ENCODE measurements at regions not wholly inside any gene's neighbourhood (a gene's known extent, or its start where the extent isn't known, plus 50 kb on each side); places are given as distances from the start of the nearest gene placed in this dataset.
"Not testable (repeated sequence)": the region's sequence is repeated elsewhere in the genome, so short reads cannot be mapped to it uniquely, and the experiment has no call there.

DNA sequence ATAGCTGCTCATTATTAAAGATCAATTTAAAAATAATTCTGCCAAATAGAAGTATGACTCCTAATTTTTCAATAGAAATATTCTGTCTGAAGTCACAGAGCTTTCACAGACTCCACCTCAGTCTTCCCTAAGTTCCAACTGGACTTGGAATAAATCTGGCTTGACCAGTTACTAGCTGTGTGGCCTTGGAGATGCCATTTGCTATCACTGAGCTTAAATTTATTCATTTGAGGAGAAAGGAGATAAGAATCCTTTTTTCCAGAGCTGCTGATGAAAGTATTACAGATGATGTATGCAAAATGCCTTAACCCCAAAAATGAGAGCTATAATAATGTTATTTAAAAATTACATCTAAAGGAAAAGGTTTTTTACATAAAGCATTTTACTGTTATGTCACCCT is 125.0 kb downstream of the GJA1 start:
- peaks cover 0 to 19% of the 10 kb centered on the region in 2 donors for H3K9me3 ChIP-seq
- H3K4me3 ChIP-seq: no peak overlapping the region
- TF ChIP-seq CTCF (IDR thresholded peaks at IDR 0.05): no peak
- H3K27ac ChIP-seq: no peak overlapping the region
- no peaks in the 10 kb centered on the region for H3K4me1 ChIP-seq
- no peak for DNase-seq (ENCODE audit: low spot score)
- H3K27me3 ChIP-seq: no peaks in the 10 kb centered on the region
- no peaks in the 10 kb centered on the region for H3K36me3 ChIP-seq

DNA sequence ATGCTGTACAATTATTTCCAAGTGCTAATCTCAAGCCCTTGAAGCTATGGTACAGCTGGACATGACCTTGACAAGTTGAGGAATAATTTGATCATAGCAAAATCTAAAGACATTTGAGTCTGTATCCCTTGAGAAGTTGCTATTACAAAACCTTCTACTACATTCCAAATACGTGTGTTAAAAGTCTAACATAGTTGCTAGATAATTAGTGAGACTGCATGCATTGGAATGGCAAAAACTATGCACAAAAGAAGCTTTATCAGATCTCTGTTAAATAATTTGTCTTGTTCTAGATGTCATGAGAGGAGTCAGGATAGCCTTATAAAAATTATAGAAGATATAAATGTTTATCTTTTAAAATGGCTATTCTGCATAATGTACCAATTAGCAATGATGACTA is 127.8 kb downstream of the GJA1 start:
- Histone ChIP-seq H3K36me3 (no peaks in the 10 kb centered on the region), H3K27me3 (no peaks in the 10 kb centered on the region), H3K27ac (no peak overlapping the region), H3K4me1 (no peaks in the 10 kb centered on the region), H3K4me3 (no peak overlapping the region), H3K9me3 (peaks cover 0 to 20% of the 10 kb centered on the region in 2 donors)
- no peak for TF ChIP-seq CTCF (IDR thresholded peaks at IDR 0.05)
- DNase-seq (ENCODE audit: low spot score): no peak

- not testable (repeated sequence) for H3K4me3 ChIP-seq; H3K27ac ChIP-seq; H3K27me3 ChIP-seq; H3K4me1 ChIP-seq; DNase-seq (ENCODE audit: low spot score); H3K36me3 ChIP-seq
- H3K9me3 ChIP-seq: peaks cover 0 to 20% of the 10 kb centered on the region in 2 donors
Observed at GRCh38 chr6:121564529-121564928, 129.1 kb downstream of the GJA1 start.

GRCh38 chr6:121571455-121571854 is 136.0 kb downstream of the GJA1 start:
- TF ChIP-seq CTCF (IDR thresholded peaks at IDR 0.05): no peak

GRCh38 chr6:121573481-121573880 is 138.0 kb downstream of the GJA1 start:
- peaks cover 0 to 11% of the 10 kb centered on the region in 2 donors for H3K4me1 ChIP-seq
- no peaks in the 10 kb centered on the region for H3K27me3 ChIP-seq
- no peak for TF ChIP-seq CTCF (IDR thresholded peaks at IDR 0.05)
- no peaks in the 10 kb centered on the region for H3K9me3 ChIP-seq
- H3K36me3 ChIP-seq: no peaks in the 10 kb centered on the region
- peak overlapping the region in 1 of 2 donors; percentile 6 for H3K27ac ChIP-seq
- no peak for DNase-seq (ENCODE audit: low spot score)
- H3K4me3 ChIP-seq: no peak overlapping the region

More at GRCh38 chr6:121571455-121571854, 136.0 kb downstream of the GJA1 start:
- no peaks in the 10 kb centered on the region for H3K9me3 ChIP-seq
- DNase-seq (ENCODE audit: low spot score): no peak
- no peak overlapping the region for H3K4me3 ChIP-seq
- H3K36me3 ChIP-seq: no peaks in the 10 kb centered on the region
- H3K27me3 ChIP-seq: no peaks in the 10 kb centered on the region
- peaks cover 0 to 11% of the 10 kb centered on the region in 2 donors for H3K4me1 ChIP-seq
- no peak overlapping the region for H3K27ac ChIP-seq

DNA sequence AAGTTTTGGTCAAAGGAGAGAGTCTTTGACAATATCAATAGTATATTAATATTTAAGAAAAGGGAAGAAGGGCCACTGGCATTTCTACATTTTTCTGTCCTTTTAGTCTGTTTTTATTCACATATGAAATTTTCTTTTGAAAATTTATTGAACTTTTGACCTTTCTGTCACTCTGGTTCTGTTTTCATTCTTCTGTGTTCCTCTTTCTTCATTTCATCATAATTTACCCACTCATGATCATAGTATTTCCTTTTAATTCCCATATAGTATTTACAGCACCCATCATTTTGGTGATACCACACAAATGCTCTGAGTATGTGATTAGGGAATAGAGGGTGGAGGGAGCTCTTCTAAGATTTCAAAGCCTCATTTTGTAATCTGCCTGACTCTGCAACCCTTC is 142.8 kb downstream of the GJA1 start:
- TF ChIP-seq CTCF (IDR thresholded peaks at IDR 0.05): no peak
- H3K27me3 ChIP-seq: no peaks in the 10 kb centered on the region
- DNase-seq (ENCODE audit: low spot score): no peak
- H3K36me3 ChIP-seq: no peaks in the 10 kb centered on the region
- no peak overlapping the region for H3K4me3 ChIP-seq
- H3K4me1 ChIP-seq: peaks cover 0 to 11% of the 10 kb centered on the region in 2 donors
- H3K27ac ChIP-seq: no peak overlapping the region
- H3K9me3 ChIP-seq: no peaks in the 10 kb centered on the region
